Muscle layer of colon (tissue), 2 donors: ENCODE measurements at regions not wholly inside any gene's neighbourhood (a gene's known extent, or its start where the extent isn't known, plus 50 kb on each side); places are given as distances from the start of the nearest gene placed in this dataset.
"Not testable (repeated sequence)": the region's sequence is repeated elsewhere in the genome, so short reads cannot be mapped to it uniquely, and the experiment has no call there.

Source experiments
- H3K27ac ChIP-seq: one replicate; pipeline ENCODE4 v1.7.0; 2013; ENCODE audit warnings: low read depth, mild to moderate bottlenecking, low read length, moderate library complexity
- H3K27me3 ChIP-seq, 2 donors: one replicate each; pipeline ENCODE4 v1.7.0; 2013; ENCODE audit warnings: low read length in 2 of 2, mild to moderate bottlenecking in 2 of 2; ENCODE audit not compliant: insufficient read depth in 2 of 2, control insufficient read depth in 1 of 2
- H3K36me3 ChIP-seq: one replicate; pipeline ENCODE4 v1.7.0; 2013; ENCODE audit warnings: mild to moderate bottlenecking, low read length; ENCODE audit not compliant: insufficient read depth
- H3K4me1 ChIP-seq: one replicate; pipeline ENCODE4 v1.7.0; 2013; ENCODE audit warnings: mild to moderate bottlenecking, low read length; ENCODE audit not compliant: insufficient read depth
- H3K4me3 ChIP-seq, 2 donors: one replicate each; pipeline ENCODE4 v1.7.0; 2013; ENCODE audit warnings: low read length in 2 of 2, low read depth in 1 of 2, mild to moderate bottlenecking in 1 of 2, moderate library complexity in 1 of 2
- H3K9ac ChIP-seq: one replicate; pipeline ENCODE4 v1.7.0; 2013; ENCODE audit warnings: low read length
- H3K9me3 ChIP-seq: one replicate; pipeline ENCODE4 v1.7.0; 2013; ENCODE audit warnings: mild to moderate bottlenecking, low read length
- donor health status: abdominal sarcoma.
- donor health status: Adenocarcinoma of cecum.

- Histone ChIP-seq H3K27ac (no peak overlapping the region), H3K9ac (no peak overlapping the region), H3K9me3 (no peaks in the 10 kb centered on the region), H3K36me3 (no peaks in the 10 kb centered on the region), H3K4me3 (no peak overlapping the region), H3K4me1 (no peaks in the 10 kb centered on the region), H3K27me3 (no peaks in the 10 kb centered on the region)
These were observed 479.4 kb downstream of the JRKL start for GRCh38 chr11:96869207-96869606.

- Histone ChIP-seq H3K9me3 (no peaks in the 10 kb centered on the region), H3K9ac (no peak overlapping the region), H3K27ac (no peak overlapping the region), H3K27me3 (no peaks in the 10 kb centered on the region), H3K36me3 (no peaks in the 10 kb centered on the region), H3K4me1 (no peaks in the 10 kb centered on the region), H3K4me3 (no peak overlapping the region)
These were observed 485.9 kb downstream of the JRKL start for GRCh38 chr11:96875712-96876111.

- Histone ChIP-seq H3K27ac (no peak overlapping the region), H3K9ac (no peak overlapping the region), H3K9me3 (no peaks in the 10 kb centered on the region), H3K27me3 (no peaks in the 10 kb centered on the region), H3K4me1 (no peaks in the 10 kb centered on the region), H3K4me3 (no peak overlapping the region), H3K36me3 (no peaks in the 10 kb centered on the region)
These were observed 488.7 kb downstream of the JRKL start for GRCh38 chr11:96878299-96879051.

DNA sequence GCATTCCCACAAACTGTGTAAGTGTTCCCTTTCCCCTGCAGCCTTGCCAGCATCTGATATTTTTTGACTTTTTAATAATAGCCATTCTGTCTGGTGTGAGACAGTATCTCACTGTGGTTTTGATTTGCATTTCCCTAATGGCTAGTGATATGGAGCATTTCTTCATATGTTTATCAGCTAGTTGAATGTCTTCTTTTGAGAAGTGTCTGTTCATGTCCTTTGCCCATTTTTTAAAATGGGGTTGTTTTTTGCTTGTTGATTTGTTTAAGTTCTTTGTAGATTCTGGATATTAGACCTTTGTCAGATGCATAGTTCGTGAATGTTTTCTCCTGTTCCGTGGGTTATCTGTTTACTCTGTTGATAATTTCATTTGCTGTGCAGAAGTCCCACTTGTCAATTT, 492.8 kb downstream of the JRKL start:
- H3K9ac ChIP-seq, H3K27me3 ChIP-seq, H3K4me3 ChIP-seq, H3K4me1 ChIP-seq, H3K27ac ChIP-seq, H3K9me3 ChIP-seq, H3K36me3 ChIP-seq: not testable (repeated sequence)

DNA sequence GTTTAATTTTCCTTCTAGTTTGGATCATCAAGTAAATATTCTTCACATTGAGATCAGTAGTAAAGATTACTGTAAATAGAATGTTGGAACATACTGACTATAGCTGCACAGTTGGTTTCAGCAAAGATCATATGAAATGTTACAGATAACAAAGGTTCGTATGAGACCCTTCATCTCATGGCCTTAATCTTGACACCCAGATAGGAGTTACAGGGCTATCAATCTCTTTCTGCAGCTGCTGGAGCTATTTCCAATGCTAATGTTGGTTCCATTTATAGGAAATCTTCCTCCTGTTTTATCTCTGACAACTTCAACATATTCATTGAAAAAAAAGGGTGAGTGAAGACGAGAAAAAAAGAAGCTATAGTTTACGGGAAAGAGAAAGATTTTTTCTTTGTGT, 495.6 kb downstream of the JRKL start:
- no peak overlapping the region for H3K27ac ChIP-seq
- H3K27me3 ChIP-seq: no peaks in the 10 kb centered on the region
- no peaks in the 10 kb centered on the region for H3K9me3 ChIP-seq
- H3K4me3 ChIP-seq: no peak overlapping the region
- H3K36me3 ChIP-seq: no peaks in the 10 kb centered on the region
- no peaks in the 10 kb centered on the region for H3K4me1 ChIP-seq
- H3K9ac ChIP-seq: no peak overlapping the region

- H3K9me3 ChIP-seq: no peaks in the 10 kb centered on the region
- H3K36me3 ChIP-seq: no peaks in the 10 kb centered on the region
- no peaks in the 10 kb centered on the region for H3K27me3 ChIP-seq
- H3K4me1 ChIP-seq: no peaks in the 10 kb centered on the region
- H3K9ac ChIP-seq: no peak overlapping the region
- H3K27ac ChIP-seq: no peak overlapping the region
- no peak overlapping the region for H3K4me3 ChIP-seq
These were observed 496.1 kb downstream of the JRKL start for GRCh38 chr11:96885912-96886311.

GRCh38 chr11:96893988-96894387, 504.2 kb downstream of the JRKL start:
- H3K36me3 ChIP-seq: no peaks in the 10 kb centered on the region
- H3K4me1 ChIP-seq: no peaks in the 10 kb centered on the region

DNA sequence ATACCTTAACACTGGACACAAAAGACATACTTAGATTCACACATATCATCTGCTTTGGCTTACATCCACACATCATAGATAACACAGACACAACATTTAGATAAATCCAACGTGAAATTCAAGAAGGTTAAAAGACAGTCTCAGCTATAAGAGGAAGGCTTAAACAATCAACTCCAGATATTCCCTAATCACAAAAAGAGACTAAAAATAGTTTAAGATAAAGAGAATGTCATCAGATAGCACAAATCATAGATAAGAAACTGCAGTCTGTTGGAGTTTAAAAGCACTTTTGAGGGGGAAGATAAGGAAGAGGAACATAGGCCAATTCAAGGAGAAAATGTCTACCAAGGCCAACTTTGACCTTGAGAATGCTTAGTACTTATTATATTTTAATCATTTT, 504.8 kb downstream of the JRKL start:
- Histone ChIP-seq H3K27me3 (no peaks in the 10 kb centered on the region), H3K27ac (no peak overlapping the region), H3K9me3 (no peaks in the 10 kb centered on the region), H3K36me3 (no peaks in the 10 kb centered on the region), H3K4me3 (no peak overlapping the region), H3K4me1 (no peaks in the 10 kb centered on the region), H3K9ac (no peak overlapping the region)

More at GRCh38 chr11:96893988-96894387, 504.2 kb downstream of the JRKL start:
- no peak overlapping the region for H3K27ac ChIP-seq
- no peaks in the 10 kb centered on the region for H3K9me3 ChIP-seq
- H3K9ac ChIP-seq: no peak overlapping the region
- H3K4me3 ChIP-seq: no peak overlapping the region
- H3K27me3 ChIP-seq: no peaks in the 10 kb centered on the region

DNA sequence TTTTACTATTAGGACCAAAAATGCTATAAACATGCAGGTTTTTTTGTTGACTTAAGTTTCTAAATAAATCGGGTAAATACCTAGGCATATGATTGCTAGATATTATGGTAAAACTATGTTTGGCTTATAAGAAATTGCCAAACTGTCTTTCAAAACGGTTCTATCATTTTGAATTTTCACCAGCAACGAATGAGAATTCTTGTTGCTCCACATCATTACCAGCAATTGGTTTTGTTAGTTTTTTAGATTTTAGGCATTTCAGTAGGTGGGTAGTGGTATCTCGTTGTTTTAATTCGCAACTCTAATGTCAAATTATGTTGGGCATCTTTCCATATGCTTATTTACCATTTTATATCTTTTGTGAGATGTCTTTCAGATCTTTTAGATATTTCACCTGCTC, 510.2 kb downstream of the JRKL start:
- Histone ChIP-seq H3K4me1 (no peaks in the 10 kb centered on the region), H3K9me3 (no peaks in the 10 kb centered on the region), H3K36me3 (no peaks in the 10 kb centered on the region), H3K9ac (no peak overlapping the region), H3K27ac (no peak overlapping the region), H3K4me3 (no peak overlapping the region), H3K27me3 (no peaks in the 10 kb centered on the region)

DNA sequence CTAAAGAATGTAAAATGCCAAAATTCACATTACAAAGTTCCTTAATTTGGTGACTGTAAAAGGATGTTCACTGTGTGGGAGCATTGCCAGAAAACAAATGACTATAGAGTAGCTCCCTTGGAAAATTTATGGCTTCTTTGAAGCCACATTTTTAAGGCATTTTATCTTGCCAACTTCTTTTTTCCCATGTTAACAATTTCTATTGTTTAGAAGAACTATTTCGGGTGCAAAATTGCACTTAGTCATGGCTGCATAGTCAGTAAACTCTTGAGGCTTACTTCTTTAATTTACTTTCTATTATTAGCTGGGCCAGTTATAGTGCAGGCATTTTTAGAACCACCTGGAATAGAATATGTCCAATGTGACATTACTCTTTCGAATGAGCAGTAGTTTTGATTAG, 515.3 kb downstream of the JRKL start:
- Histone ChIP-seq H3K27me3 (no peaks in the 10 kb centered on the region), H3K4me3 (no peak overlapping the region), H3K27ac (no peak overlapping the region), H3K9me3 (no peaks in the 10 kb centered on the region), H3K36me3 (no peaks in the 10 kb centered on the region), H3K4me1 (no peaks in the 10 kb centered on the region), H3K9ac (no peak overlapping the region)

- no peaks in the 10 kb centered on the region for H3K4me1 ChIP-seq
- H3K27me3 ChIP-seq: no peaks in the 10 kb centered on the region
- H3K4me3 ChIP-seq: no peak overlapping the region
- H3K9me3 ChIP-seq: no peaks in the 10 kb centered on the region
- H3K9ac ChIP-seq: no peak overlapping the region
- H3K27ac ChIP-seq: no peak overlapping the region
- H3K36me3 ChIP-seq: no peaks in the 10 kb centered on the region
These were observed 515.9 kb downstream of the JRKL start for GRCh38 chr11:96905663-96906062.

GRCh38 chr11:96906476-96906875, 516.7 kb downstream of the JRKL start:
- Histone ChIP-seq H3K36me3 (no peaks in the 10 kb centered on the region), H3K4me1 (no peaks in the 10 kb centered on the region), H3K9ac (no peak overlapping the region), H3K27ac (no peak overlapping the region), H3K9me3 (no peaks in the 10 kb centered on the region), H3K4me3 (no peak overlapping the region), H3K27me3 (no peaks in the 10 kb centered on the region)
